IMR-90 (cell line): ENCODE measurements at regions not wholly inside any gene's neighbourhood (a gene's known extent, or its start where the extent isn't known, plus 50 kb on each side); places are given as distances from the start of the nearest gene placed in this dataset.

ENCODE experiments used
- ATAC-seq: fragments of 200-7000 bp; cut with Tn5 transposase; 2 replicates; pipeline ENCODE4 v1.9.1; 2020; ENCODE audit warnings: low read depth, mild to moderate bottlenecking, moderate library complexity
- BruUV-seq: library from RNA; stranded (reverse); fragments of 400-500 nt; replicated peaks from 2 replicates; lab custom pipeline; 2021; lab: Mats Ljungman, UMichigan
- CTCF ChIA-PET: fragments of 300-600 bp; formaldehyde crosslinking; extraction: SDS; loops from one replicate; lab custom pipeline; 2021; ENCODE audit warnings: antibody characterized with exemption; lab: Yijun Ruan, JAX
- POLR2A ChIA-PET: fragments of 300-600 bp; sonication (Branson Sonifier 250); formaldehyde crosslinking; loops from one replicate; lab custom pipeline; 2022; ENCODE audit warnings: antibody characterized with exemption; ENCODE audit not compliant: unreplicated experiment; lab: Charles Lee
- DNase-seq: peaks from one replicate; pipeline ENCODE4 v3.0.0; 2013
- H2AFZ ChIP-seq: replicated peaks from 2 replicates; pipeline ENCODE3; 2013; ENCODE audit warnings: low read length, mild to moderate bottlenecking; ENCODE audit not compliant: poor library complexity
- H2AK5ac ChIP-seq: 2 replicates; pipeline ENCODE4 v1.6.1; 2013; ENCODE audit warnings: low read depth, low read length, inconsistent platforms
- H2AK9ac ChIP-seq: replicated peaks from 2 replicates; pipeline ENCODE3; 2013; ENCODE audit warnings: mild to moderate bottlenecking, low read depth, low read length, moderate library complexity; ENCODE audit not compliant: poor library complexity
- H2BK120ac ChIP-seq: 2 replicates; pipeline ENCODE4 v1.6.1; 2013; ENCODE audit warnings: low read depth, low read length, inconsistent platforms
- H2BK15ac ChIP-seq: 3 replicates; pipeline ENCODE4 v1.6.1; 2013; ENCODE audit warnings: low read depth, low read length, inconsistent platforms
- H2BK20ac ChIP-seq: 2 replicates; pipeline ENCODE4 v1.6.1; 2013; ENCODE audit warnings: low read depth, mild to moderate bottlenecking, inconsistent platforms, low read length, moderate library complexity
- H2BK5ac ChIP-seq: 2 replicates; pipeline ENCODE4 v1.6.1; 2013; ENCODE audit warnings: mild to moderate bottlenecking, low read depth, low read length, inconsistent platforms; ENCODE audit not compliant: poor library complexity, severe bottlenecking
- H3K14ac ChIP-seq: replicated peaks from 2 replicates; pipeline ENCODE4 v1.6.1; 2013; ENCODE audit warnings: low read depth, low read length, inconsistent platforms
- H3K18ac ChIP-seq: 2 replicates; pipeline ENCODE4 v1.6.1; 2013; ENCODE audit warnings: low read depth, low read length, control low read depth
- H3K23ac ChIP-seq: 2 replicates; pipeline ENCODE4 v1.6.1; 2013; ENCODE audit warnings: low read depth, low read length, inconsistent platforms
- H3K27ac ChIP-seq: 2 replicates; pipeline ENCODE4 v1.5.1; 2013; ENCODE audit warnings: mild to moderate bottlenecking, control low read depth, low read length; ENCODE audit not compliant: insufficient read depth
- H3K27me3 ChIP-seq: 2 replicates; pipeline ENCODE4 v1.6.1; 2013; ENCODE audit warnings: low read length; ENCODE audit not compliant: control insufficient read depth, insufficient read depth
- H3K36me3 ChIP-seq: 2 replicates; pipeline ENCODE4 v1.6.1; 2013; ENCODE audit warnings: low read length, mixed read lengths; ENCODE audit not compliant: control insufficient read depth, insufficient read depth
- H3K4ac ChIP-seq: 2 replicates; pipeline ENCODE4 v1.6.1; 2013; ENCODE audit warnings: low read depth, low read length, inconsistent platforms
- H3K4me1 ChIP-seq: 2 replicates; pipeline ENCODE4 v1.6.1; 2013; ENCODE audit warnings: low read length, mixed read lengths; ENCODE audit not compliant: control insufficient read depth, insufficient read depth
- H3K4me2 ChIP-seq: 2 replicates; pipeline ENCODE4 v1.6.1; 2013; ENCODE audit warnings: low read depth, mild to moderate bottlenecking, control low read depth, low read length, moderate library complexity
- H3K4me3 ChIP-seq: 2 replicates; pipeline ENCODE4 v1.5.1; 2013; ENCODE audit warnings: low read depth, mild to moderate bottlenecking, control low read depth, low read length, moderate library complexity; ENCODE audit not compliant: insufficient read depth
- H3K56ac ChIP-seq: 2 replicates; pipeline ENCODE4 v1.6.1; 2013; ENCODE audit warnings: low read length, inconsistent platforms; ENCODE audit not compliant: insufficient read depth; ENCODE audit errors: extremely low read depth
- H3K79me1 ChIP-seq, 2 experiments: 2 replicates each; pipeline ENCODE4 v1.6.1; 2013; ENCODE audit warnings: low read length in 2 of 2, inconsistent platforms in 1 of 2, low read depth in 1 of 2
- H3K9ac ChIP-seq: 2 replicates; pipeline ENCODE4 v1.6.1; 2013; ENCODE audit warnings: low read depth, low read length, control low read depth
- H3K9me1 ChIP-seq: 2 replicates; pipeline ENCODE4 v1.6.1; 2013; ENCODE audit warnings: low read length, inconsistent platforms; ENCODE audit not compliant: insufficient read depth
- H3K9me3 ChIP-seq: 2 replicates; pipeline ENCODE4 v1.6.1; 2013; ENCODE audit warnings: low read length; ENCODE audit not compliant: control insufficient read depth, insufficient read depth
- H4K20me1 ChIP-seq: 2 replicates; pipeline ENCODE4 v1.6.1; 2013; ENCODE audit warnings: low read length, inconsistent platforms; ENCODE audit not compliant: insufficient read depth
- H4K5ac ChIP-seq: 2 replicates; pipeline ENCODE4 v1.6.1; 2013; ENCODE audit warnings: mild to moderate bottlenecking, low read depth, low read length, control low read depth
- H4K8ac ChIP-seq, 2 experiments: 2 replicates each; pipeline ENCODE4 v1.6.1; 2013; ENCODE audit warnings: low read depth in 2 of 2, low read length in 2 of 2, control low read depth in 1 of 2, inconsistent platforms in 1 of 2
- H4K91ac ChIP-seq: 2 replicates; pipeline ENCODE4 v1.6.1; 2013; ENCODE audit warnings: low read depth, low read length, inconsistent platforms; ENCODE audit not compliant: insufficient read depth
- CHD1 ChIP-seq: IDR thresholded peaks from 2 replicates; pipeline ENCODE4 v1.6.1; 2012; ENCODE audit warnings: low read depth, low read length, improper control_type of control experiment
- NFE2L2 ChIP-seq: fragments of 150-350 bp; IDR thresholded peaks from 2 replicates; pipeline ENCODE4 v1.6.1; 2016; ENCODE audit warnings: low read depth, mild to moderate bottlenecking, low read length
- SMC3 ChIP-seq: fragments of 150-350 bp; IDR thresholded peaks from 2 replicates; pipeline ENCODE4 v1.6.1; 2016; ENCODE audit warnings: low read depth, mild to moderate bottlenecking, antibody characterized with exemption, low read length, moderate library complexity
- WGBS, 2 experiments: methylation state at CpG; one replicate each; pipeline versions ENCODE4 v1.1.5 to v1.1.7; 2013; ENCODE audit warnings: missing lambda C conversion rate in 2 of 2; ENCODE audit not compliant: insufficient read length in 1 of 2; ENCODE audit errors: extremely low coverage in 2 of 2; 5-methylcytosine and 5-hydroxymethylcytosine counted together
- dilution Hi-C: fragments of 300-500 bp; cut with HindIII; formaldehyde crosslinking; loops from one replicate; pipeline ENCODE4 v1.14.3; 2018; ENCODE audit warnings: low sequenced_read_pairs; ENCODE audit not compliant: unreplicated experiment
- in situ Hi-C: fragments of 300-500 bp; cut with MboI; formaldehyde crosslinking; loops from 3 replicates; pipeline ENCODE4 v1.14.3; 2019; ENCODE audit warnings: low sequenced_read_pairs, inconsistent platforms, mixed read lengths
- intact Hi-C: fragments of 100-400 bp; cut with micrococcal nuclease; formaldehyde crosslinking; loops from 2 replicates; pipeline ENCODE4 v1.10.0; 2022
- TF ChIP-seq, protein P1 (sequence below): fragments of 150-350 bp; IDR thresholded peaks from 2 replicates; pipeline ENCODE4 v1.6.1; 2016; ENCODE audit warnings: low read depth, mild to moderate bottlenecking, low read length, moderate library complexity, borderline replicate concordance

DNA sequence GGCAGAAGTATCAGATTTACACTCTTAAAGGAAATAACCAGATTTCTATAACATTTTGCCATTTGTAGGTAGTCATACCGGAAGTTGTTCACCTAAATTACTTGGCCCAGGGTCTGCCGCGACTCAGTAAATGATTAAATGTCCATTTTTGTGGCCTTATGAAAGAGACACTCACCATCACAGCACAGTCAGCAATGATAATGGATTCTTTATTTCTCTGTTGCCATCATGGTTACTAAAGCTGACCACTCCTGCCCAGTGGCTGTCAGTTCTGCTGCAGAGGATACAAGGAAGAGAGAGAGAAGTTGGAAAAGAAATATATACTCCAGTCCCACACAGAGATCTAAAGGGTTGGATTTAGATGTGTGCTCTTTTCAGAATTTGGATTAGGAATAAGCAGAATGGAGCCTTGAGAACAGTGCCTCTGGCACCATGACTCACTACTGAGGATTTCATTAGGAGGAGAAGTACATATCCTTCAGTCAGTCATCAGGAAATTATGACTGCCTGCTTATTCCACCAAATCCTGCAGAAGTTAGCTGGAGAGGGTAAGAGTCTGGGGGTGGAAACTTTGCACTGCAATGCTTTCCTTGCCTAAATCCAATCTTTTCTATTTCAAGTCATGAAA is 72.8 kb upstream of the EFNA5 start:
- BruUV-seq = no TSS peak
- TF ChIP-seq SMC3 (no peak), NFE2L2 (no peak), CHD1 (no peak)
- TF ChIP-seq, protein P1, sequence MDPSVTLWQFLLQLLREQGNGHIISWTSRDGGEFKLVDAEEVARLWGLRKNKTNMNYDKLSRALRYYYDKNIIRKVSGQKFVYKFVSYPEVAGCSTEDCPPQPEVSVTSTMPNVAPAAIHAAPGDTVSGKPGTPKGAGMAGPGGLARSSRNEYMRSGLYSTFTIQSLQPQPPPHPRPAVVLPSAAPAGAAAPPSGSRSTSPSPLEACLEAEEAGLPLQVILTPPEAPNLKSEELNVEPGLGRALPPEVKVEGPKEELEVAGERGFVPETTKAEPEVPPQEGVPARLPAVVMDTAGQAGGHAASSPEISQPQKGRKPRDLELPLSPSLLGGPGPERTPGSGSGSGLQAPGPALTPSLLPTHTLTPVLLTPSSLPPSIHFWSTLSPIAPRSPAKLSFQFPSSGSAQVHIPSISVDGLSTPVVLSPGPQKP = no peak
- peak; percentile 88 for ATAC-seq
- H3K56ac ChIP-seq = no peak overlapping the region
- no peaks in the 10 kb centered on the region for H3K9me1 ChIP-seq
- H4K91ac ChIP-seq = no peak overlapping the region
- POLR2A ChIA-PET = no interaction called here
- H3K9ac ChIP-seq = no peak overlapping the region
- H3K9me3 ChIP-seq = no peaks in the 10 kb centered on the region
- no peaks in the 10 kb centered on the region for H4K20me1 ChIP-seq
- no peak overlapping the region for H2BK20ac ChIP-seq
- CTCF ChIA-PET = interaction anchor here (0.6 to 0.9 kb wide), 2 partner anchors 11 to 20 kb away, joined by 3 read pairs; no protein-coding TSS in a partner anchor
- H3K4me2 ChIP-seq = no peak overlapping the region
- no peak overlapping the region for H4K5ac ChIP-seq
- no peak overlapping the region for H4K8ac ChIP-seq
- H3K27me3 ChIP-seq = no peaks in the 10 kb centered on the region
- no peak overlapping the region for H3K4me3 ChIP-seq
- H2AFZ ChIP-seq = peak overlapping the region; percentile 9
- H3K79me1 ChIP-seq = no peaks in the 10 kb centered on the region
- no peak overlapping the region for H3K4ac ChIP-seq
- no peak overlapping the region for H2AK9ac ChIP-seq
- H2BK5ac ChIP-seq = no peak overlapping the region
- dilution Hi-C loops = no loop called here
- H3K36me3 ChIP-seq = no peaks in the 10 kb centered on the region
- no peak overlapping the region for H3K14ac ChIP-seq
- intact Hi-C loops = no loop called here
- H3K23ac ChIP-seq = no peak overlapping the region
- no peak overlapping the region for H2AK5ac ChIP-seq
- in situ Hi-C loops = no loop called here
- peak overlapping the region; percentile 21 for H2BK120ac ChIP-seq
- peak; percentile 54 for DNase-seq
- no CpG with 5 or more reads among the region's 3 CpGs for WGBS, 2 experiments
- no peak overlapping the region for H3K27ac ChIP-seq
- peaks cover 1% of the 10 kb centered on the region; the same call in 1 of the 2 replicates for H3K4me1 ChIP-seq
- no peak overlapping the region for H3K18ac ChIP-seq
- H2BK15ac ChIP-seq = no peak overlapping the region
